Upper lobe of left lung (tissue), 6 donors: ENCODE measurements at regions not wholly inside any gene's neighbourhood (a gene's known extent, or its start where the extent isn't known, plus 50 kb on each side); places are given as distances from the start of the nearest gene placed in this dataset.

Source experiments
- ATAC-seq, 2 donors: fragments of 200-7000 bp; cut with Tn5 transposase; one replicate each; pipeline ENCODE4 v1.9.1; 2022; ENCODE audit warnings: mild to moderate bottlenecking in 2 of 2, moderate library complexity in 2 of 2; ENCODE audit not compliant: low FRiP score in 2 of 2
- DNase-seq, 2 donors: peaks; one replicate each; pipeline ENCODE4 v3.0.0-alpha.2; 2019 to 2020
- H3K27ac ChIP-seq, 4 donors: fragments of 200-600 bp; sonication (generic); one replicate each; pipeline ENCODE4 v1.5.1; 2016 to 2019
- H3K27me3 ChIP-seq, 4 donors: fragments of 200-600 bp; sonication (generic); one replicate each; pipeline ENCODE4 v1.5.1; 2017 to 2019
- H3K36me3 ChIP-seq, 4 donors: fragments of 200-600 bp; sonication (generic); one replicate each; pipeline ENCODE4 v1.5.1; 2016 to 2019
- H3K4me1 ChIP-seq, 4 donors: fragments of 200-600 bp; sonication (generic); one replicate each; pipeline ENCODE4 v1.5.1; 2018 to 2019
- H3K4me3 ChIP-seq, 4 donors: fragments of 200-600 bp; sonication (generic); one replicate each; pipeline ENCODE4 v1.5.1; 2017 to 2019; ENCODE audit warnings: mild to moderate bottlenecking in 2 of 4, moderate library complexity in 1 of 4
- H3K9me3 ChIP-seq, 4 donors: fragments of 200-600 bp; sonication (generic); one replicate each; pipeline ENCODE4 v1.5.1; 2018 to 2019
- EP300 ChIP-seq, 4 donors: sonication (generic); formaldehyde crosslinking; IDR thresholded peaks; one replicate each; pipeline ENCODE4 v1.5.1; 2017; ENCODE audit warnings: antibody characterized with exemption in 4 of 4, control low read depth in 2 of 4
- POLR2A ChIP-seq, 4 donors: fragments of 450-650 bp; IDR thresholded peaks; one replicate each; pipeline ENCODE4 v1.5.1; 2016 to 2017; ENCODE audit warnings: antibody characterized with exemption in 4 of 4, mild to moderate bottlenecking in 2 of 4
- POLR2AphosphoS5 ChIP-seq, 2 donors: sonication (generic); formaldehyde crosslinking; IDR thresholded peaks; one replicate each; pipeline ENCODE4 v1.5.1; 2017; ENCODE audit warnings: antibody characterized with exemption in 2 of 2
- WGBS, 2 donors: methylation state at CpG; one replicate each; pipeline ENCODE4 v1.1.5; 2017 to 2018; 5-methylcytosine and 5-hydroxymethylcytosine counted together
- TF ChIP-seq, protein P1 (sequence below), 6 experiments: fragments of 450-650 bp in 4 of 6; fragments of 200-600 bp in 2 of 6; sonication (generic) in 2 of 6; IDR thresholded peaks; one replicate each; pipeline ENCODE4 v1.5.1; 2016 to 2019; ENCODE audit warnings: antibody characterized with exemption in 6 of 6
- donor health status: DM: no; HTN: no; CAD: no; lungs with moderate emphysema.
- donor health status: DM: no; HTN: yes; CAD: no; lungs with severe emphysema.

DNA sequence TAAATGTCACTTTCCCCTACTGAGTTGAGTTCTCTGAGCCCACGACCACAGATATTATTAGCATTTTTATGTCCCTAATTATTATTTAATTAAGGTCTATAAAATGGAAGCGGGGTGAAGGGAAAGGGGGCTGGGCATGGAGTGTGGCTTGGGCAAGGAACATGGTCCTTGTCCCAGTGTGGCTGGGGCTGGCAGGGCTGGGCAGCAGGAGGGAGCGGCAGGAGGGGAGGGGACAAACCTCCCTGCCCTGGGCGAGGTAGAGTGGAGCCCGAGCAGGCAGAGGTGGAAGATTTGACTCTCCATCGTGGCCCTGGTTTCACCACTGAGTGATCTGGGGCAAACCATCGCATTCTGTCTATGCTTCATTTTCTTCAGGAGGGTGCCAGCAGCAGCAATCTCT, 402.9 kb upstream of the C2CD4B start:
- Histone ChIP-seq H3K27ac (no peak overlapping the region), H3K36me3 (no peaks in the 10 kb centered on the region), H3K4me1 (peaks cover 0 to 16% (median 4%) of the 10 kb centered on the region in 4 donors), H3K4me3 (no peak overlapping the region), H3K27me3 (no peaks in the 10 kb centered on the region), H3K9me3 (no peaks in the 10 kb centered on the region)
- WGBS, 2 donors = 91 to 96% methylated on average over 7 of the region's 7 CpGs
- TF ChIP-seq POLR2A (IDR thresholded peaks at IDR 0.05) = no peak
- no peak for TF ChIP-seq POLR2AphosphoS5 (IDR thresholded peaks at IDR 0.05)
- TF ChIP-seq, protein P1, sequence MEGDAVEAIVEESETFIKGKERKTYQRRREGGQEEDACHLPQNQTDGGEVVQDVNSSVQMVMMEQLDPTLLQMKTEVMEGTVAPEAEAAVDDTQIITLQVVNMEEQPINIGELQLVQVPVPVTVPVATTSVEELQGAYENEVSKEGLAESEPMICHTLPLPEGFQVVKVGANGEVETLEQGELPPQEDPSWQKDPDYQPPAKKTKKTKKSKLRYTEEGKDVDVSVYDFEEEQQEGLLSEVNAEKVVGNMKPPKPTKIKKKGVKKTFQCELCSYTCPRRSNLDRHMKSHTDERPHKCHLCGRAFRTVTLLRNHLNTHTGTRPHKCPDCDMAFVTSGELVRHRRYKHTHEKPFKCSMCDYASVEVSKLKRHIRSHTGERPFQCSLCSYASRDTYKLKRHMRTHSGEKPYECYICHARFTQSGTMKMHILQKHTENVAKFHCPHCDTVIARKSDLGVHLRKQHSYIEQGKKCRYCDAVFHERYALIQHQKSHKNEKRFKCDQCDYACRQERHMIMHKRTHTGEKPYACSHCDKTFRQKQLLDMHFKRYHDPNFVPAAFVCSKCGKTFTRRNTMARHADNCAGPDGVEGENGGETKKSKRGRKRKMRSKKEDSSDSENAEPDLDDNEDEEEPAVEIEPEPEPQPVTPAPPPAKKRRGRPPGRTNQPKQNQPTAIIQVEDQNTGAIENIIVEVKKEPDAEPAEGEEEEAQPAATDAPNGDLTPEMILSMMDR (IDR thresholded peaks at IDR 0.05) = no peak
- no peak for TF ChIP-seq EP300 (IDR thresholded peaks at IDR 0.05)
- no peak for DNase-seq
- ATAC-seq = no peak

DNA sequence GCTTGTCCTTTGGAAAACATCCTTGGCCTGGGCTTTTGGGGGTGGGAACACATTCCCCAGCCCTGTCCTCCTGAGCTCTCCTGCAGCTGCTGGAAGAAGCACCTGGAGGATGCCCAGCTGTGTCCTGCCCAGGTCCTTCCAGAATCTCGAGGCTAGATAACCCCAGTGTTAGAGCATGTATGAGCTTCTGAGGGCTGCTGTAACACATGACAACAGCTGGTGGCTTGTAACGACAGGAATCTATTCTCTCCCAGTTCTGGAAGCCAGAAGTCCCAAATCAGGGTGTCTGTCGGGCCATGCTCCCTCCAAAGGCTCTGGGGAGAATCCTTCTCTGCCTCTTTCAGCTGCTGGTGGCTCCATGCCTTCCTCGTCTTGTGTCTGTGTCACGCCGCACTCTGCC, 403.6 kb upstream of the C2CD4B start:
- no peak overlapping the region for H3K4me3 ChIP-seq
- DNase-seq = no peak
- H3K27me3 ChIP-seq = no peaks in the 10 kb centered on the region
- H3K36me3 ChIP-seq = no peaks in the 10 kb centered on the region
- H3K4me1 ChIP-seq = peaks cover 0 to 16% (median 4%) of the 10 kb centered on the region in 4 donors
- no peak for ATAC-seq
- WGBS, 2 donors = 84 to 89% methylated on average over 6 of the region's 6 CpGs
- TF ChIP-seq EP300 (IDR thresholded peaks at IDR 0.05) = no peak
- TF ChIP-seq POLR2A (IDR thresholded peaks at IDR 0.05) = no peak
- TF ChIP-seq, protein P1 (IDR thresholded peaks at IDR 0.05) = no peak
- TF ChIP-seq POLR2AphosphoS5 (IDR thresholded peaks at IDR 0.05) = no peak
- no peaks in the 10 kb centered on the region for H3K9me3 ChIP-seq
- H3K27ac ChIP-seq = no peak overlapping the region

DNA sequence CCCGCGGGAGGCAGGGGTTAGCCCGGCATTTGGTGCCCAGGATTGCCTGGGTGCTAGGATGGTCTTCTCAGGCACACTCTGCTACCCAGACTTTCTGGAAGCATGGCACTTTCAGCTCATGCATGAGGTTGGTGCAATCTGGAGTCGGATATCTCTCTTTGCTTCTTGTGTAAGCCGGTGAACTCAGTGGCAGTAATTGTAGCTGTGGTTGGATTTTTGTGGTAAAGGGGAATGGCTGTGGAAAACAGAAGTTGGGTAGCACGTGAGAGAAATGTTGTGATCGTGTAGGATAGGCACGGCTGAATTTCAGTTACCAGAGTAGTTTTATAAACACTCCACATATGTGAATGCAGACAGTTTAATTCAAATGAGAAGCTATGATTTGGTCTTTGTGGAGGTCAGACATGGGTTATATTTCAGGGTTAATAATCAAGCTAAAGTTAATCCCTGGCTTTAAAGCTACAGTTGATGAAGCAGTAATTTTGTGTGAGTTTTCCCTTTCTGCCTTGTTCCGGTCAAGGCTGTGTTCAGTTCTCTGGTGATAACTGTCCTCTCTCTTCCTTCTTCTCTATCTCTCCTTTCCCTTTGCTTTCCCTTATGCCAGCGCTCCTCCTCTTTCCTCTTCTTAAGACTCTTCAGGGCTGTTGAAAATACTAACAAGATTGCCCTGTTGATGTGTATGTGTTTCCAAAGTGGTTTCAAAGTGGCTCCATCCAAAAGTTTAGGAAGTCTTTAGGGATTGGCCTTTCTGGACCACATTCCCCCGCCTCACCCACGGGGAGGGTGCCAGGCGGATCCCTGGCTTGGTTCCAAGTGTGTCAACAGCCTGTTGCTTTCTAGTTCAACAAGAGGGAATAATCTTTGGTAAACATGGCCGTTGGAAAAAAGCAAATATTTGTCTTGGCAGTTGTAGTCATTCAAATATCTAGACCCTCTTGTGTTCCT, 404.6 kb upstream of the C2CD4B start:
- no peak overlapping the region for H3K4me3 ChIP-seq
- peak overlapping the region in 1 of 4 donors; percentile 34 for H3K27ac ChIP-seq
- H3K4me1 ChIP-seq = peaks cover 0 to 16% (median 4%) of the 10 kb centered on the region in 4 donors
- no peaks in the 10 kb centered on the region for H3K27me3 ChIP-seq
- ATAC-seq = peak in 1 of 2 donors; percentile 20
- TF ChIP-seq, protein P1 (IDR thresholded peaks at IDR 0.05) = no peak
- TF ChIP-seq POLR2AphosphoS5 (IDR thresholded peaks at IDR 0.05) (no peak), EP300 (IDR thresholded peaks at IDR 0.05) (no peak), POLR2A (IDR thresholded peaks at IDR 0.05) (no peak)
- H3K9me3 ChIP-seq = no peaks in the 10 kb centered on the region
- H3K36me3 ChIP-seq = no peaks in the 10 kb centered on the region
- 52 to 63% methylated on average over 14 of the region's 14 CpGs for WGBS, 2 donors
- peak; percentile 41 to 58 for DNase-seq

DNA sequence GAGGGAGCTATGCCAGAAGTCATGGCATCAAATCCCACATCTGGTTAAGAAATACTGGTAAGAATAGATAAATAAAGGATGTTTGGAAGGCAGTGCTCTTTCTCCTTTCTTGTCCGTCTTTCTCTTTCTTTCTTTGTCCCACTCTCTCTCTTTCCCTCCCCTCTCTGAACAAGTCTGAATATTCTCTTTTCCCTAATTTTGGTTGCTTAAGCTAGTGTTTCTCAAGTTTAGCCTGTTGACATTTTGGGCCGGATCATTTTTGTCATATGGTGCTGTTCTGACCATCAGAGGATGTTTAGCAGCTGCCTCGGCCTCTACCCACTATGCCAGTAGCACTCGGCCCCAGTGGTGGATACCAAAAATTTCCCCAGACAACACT, 405.3 kb upstream of the C2CD4B start:
- Histone ChIP-seq H3K9me3 (no peaks in the 10 kb centered on the region), H3K4me3 (no peak overlapping the region), H3K27me3 (no peaks in the 10 kb centered on the region), H3K27ac (peak overlapping the region in 1 of 4 donors; percentile 34), H3K36me3 (no peaks in the 10 kb centered on the region), H3K4me1 (peaks cover 0 to 16% (median 4%) of the 10 kb centered on the region in 4 donors)
- WGBS, 2 donors = 59 to 64% methylated on average over 4 of the region's 4 CpGs
- DNase-seq (no peak), ATAC-seq (no peak)
- TF ChIP-seq POLR2A (IDR thresholded peaks at IDR 0.05) (no peak), POLR2AphosphoS5 (IDR thresholded peaks at IDR 0.05) (no peak), EP300 (IDR thresholded peaks at IDR 0.05) (no peak)
- TF ChIP-seq, protein P1 (IDR thresholded peaks at IDR 0.05) = no peak
